OCI-LY7 (cell line): ENCODE measurements at regions not wholly inside any gene's neighbourhood (a gene's known extent, or its start where the extent isn't known, plus 50 kb on each side); places are given as distances from the start of the nearest gene placed in this dataset.

Experiments used
- BruUV-seq: library from RNA; stranded (reverse); fragments of 400-500 nt; replicated peaks from 2 replicates; lab custom pipeline; 2021; lab: Mats Ljungman, UMichigan
- CTCF ChIA-PET: fragments of 300-600 bp; sonication (Branson Sonifier 250); formaldehyde crosslinking; loops from one replicate; lab custom pipeline; 2022; ENCODE audit warnings: antibody characterized with exemption; ENCODE audit not compliant: unreplicated experiment; lab: Charles Lee
- POLR2A ChIA-PET: fragments of 300-600 bp; sonication (Branson Sonifier 250); formaldehyde crosslinking; loops from one replicate; lab custom pipeline; 2022; ENCODE audit warnings: antibody characterized with exemption; lab: Charles Lee
- DNase-seq: peaks from one replicate; pipeline ENCODE4 v3.0.0-alpha.2; 2015; ENCODE audit warnings: low spot score
- H2AFZ ChIP-seq: fragments of 200-600 bp; sonication (generic), shearing (Covaris generic); 2 replicates; pipeline ENCODE4 v1.6.1; 2014; ENCODE audit warnings: mild to moderate bottlenecking, antibody characterized with exemption, low read length, moderate library complexity
- H3K27ac ChIP-seq: fragments of 200-600 bp; sonication (generic); 2 replicates; pipeline ENCODE4 v1.5.1; 2014; ENCODE audit warnings: mixed run types, low read depth, mild to moderate bottlenecking, moderate library complexity, low read length, inconsistent platforms; ENCODE audit not compliant: poor library complexity, severe bottlenecking
- H3K36me3 ChIP-seq: fragments of 200-600 bp; sonication (generic); 2 replicates; pipeline ENCODE4 v1.6.1; 2014; ENCODE audit warnings: mild to moderate bottlenecking, antibody characterized with exemption, low read length, moderate library complexity, mixed read lengths; ENCODE audit not compliant: insufficient read depth
- H3K4me1 ChIP-seq: fragments of 200-600 bp; sonication (generic); 2 replicates; pipeline ENCODE4 v1.5.1; 2014; ENCODE audit warnings: mild to moderate bottlenecking, low read length; ENCODE audit not compliant: insufficient read depth, poor library complexity, severe bottlenecking
- H3K4me2 ChIP-seq: fragments of 200-600 bp; sonication (generic); 2 replicates; pipeline ENCODE4 v1.6.1; 2014; ENCODE audit warnings: mild to moderate bottlenecking, low read length
- H3K4me3 ChIP-seq: fragments of 200-600 bp; sonication (generic); 2 replicates; pipeline ENCODE4 v1.5.1; 2014; ENCODE audit warnings: mild to moderate bottlenecking, low read depth, low read length; ENCODE audit not compliant: poor library complexity, severe bottlenecking
- H3K79me2 ChIP-seq: fragments of 200-600 bp; sonication (generic); 2 replicates; pipeline ENCODE4 v1.6.1; 2016; ENCODE audit warnings: low read depth, mild to moderate bottlenecking, low read length, moderate library complexity, mixed read lengths; ENCODE audit not compliant: insufficient read depth
- H3K9me2 ChIP-seq: fragments of 200-600 bp; sonication (generic); 2 replicates; pipeline ENCODE4 v1.6.1; 2016; ENCODE audit warnings: mild to moderate bottlenecking, low read length, mixed read lengths; ENCODE audit not compliant: insufficient read depth
- H3K9me3 ChIP-seq: fragments of 200-600 bp; sonication (generic); 2 replicates; pipeline ENCODE4 v1.6.1; 2014; ENCODE audit warnings: mild to moderate bottlenecking, mixed run types, low read length, mixed read lengths
- H4K20me1 ChIP-seq: fragments of 200-600 bp; sonication (generic); 2 replicates; pipeline ENCODE4 v1.6.1; 2014; ENCODE audit warnings: mild to moderate bottlenecking, antibody characterized with exemption, low read length, moderate library complexity, mixed read lengths; ENCODE audit not compliant: insufficient read depth
- EZH2phosphoT487 ChIP-seq: fragments of 200-600 bp; sonication (generic); IDR thresholded peaks from 2 replicates; pipeline ENCODE4 v1.6.1; 2018; ENCODE audit warnings: low read depth, borderline replicate concordance, mild to moderate bottlenecking, mixed run types, antibody characterized with exemption, low read length, moderate library complexity, mixed read lengths
- intact Hi-C: fragments of 100-400 bp; cut with micrococcal nuclease; formaldehyde crosslinking; loops from one replicate; pipeline ENCODE4 v1.10.0; 2022; ENCODE audit not compliant: unreplicated experiment
- TF ChIP-seq, protein P1 (sequence below): fragments of 200-600 bp; sonication (generic); conservative IDR thresholded peaks from 2 replicates; pipeline ENCODE4 v1.5.1; 2014; ENCODE audit warnings: mild to moderate bottlenecking, antibody characterized with exemption, low read length, moderate library complexity, mixed read lengths

GRCh38 chr15:26013981-26014380, 150.9 kb upstream of the ATP10A start:
- ChIA-PET CTCF (no interaction called here), POLR2A (no interaction called here)
- no peak overlapping the region for H3K4me3 ChIP-seq
- no peaks in the 10 kb centered on the region for H3K4me1 ChIP-seq
- no peaks in the 10 kb centered on the region for H3K79me2 ChIP-seq
- DNase-seq, result no peak
- H3K27ac ChIP-seq, result no peak overlapping the region
- H3K9me2 ChIP-seq, result no peaks in the 10 kb centered on the region
- no peaks in the 10 kb centered on the region for H3K36me3 ChIP-seq
- H3K4me2 ChIP-seq, result no peak overlapping the region
- BruUV-seq, result no TSS peak
- no peaks in the 10 kb centered on the region for H4K20me1 ChIP-seq
- no peaks in the 10 kb centered on the region for H3K9me3 ChIP-seq
- no peak overlapping the region for H2AFZ ChIP-seq
- intact Hi-C loops, result loop anchor here (5.0 kb wide), 1 partner anchor 273 kb away; no protein-coding TSS in a partner anchor
- TF ChIP-seq EZH2phosphoT487, result no peak
- TF ChIP-seq, protein P1, sequence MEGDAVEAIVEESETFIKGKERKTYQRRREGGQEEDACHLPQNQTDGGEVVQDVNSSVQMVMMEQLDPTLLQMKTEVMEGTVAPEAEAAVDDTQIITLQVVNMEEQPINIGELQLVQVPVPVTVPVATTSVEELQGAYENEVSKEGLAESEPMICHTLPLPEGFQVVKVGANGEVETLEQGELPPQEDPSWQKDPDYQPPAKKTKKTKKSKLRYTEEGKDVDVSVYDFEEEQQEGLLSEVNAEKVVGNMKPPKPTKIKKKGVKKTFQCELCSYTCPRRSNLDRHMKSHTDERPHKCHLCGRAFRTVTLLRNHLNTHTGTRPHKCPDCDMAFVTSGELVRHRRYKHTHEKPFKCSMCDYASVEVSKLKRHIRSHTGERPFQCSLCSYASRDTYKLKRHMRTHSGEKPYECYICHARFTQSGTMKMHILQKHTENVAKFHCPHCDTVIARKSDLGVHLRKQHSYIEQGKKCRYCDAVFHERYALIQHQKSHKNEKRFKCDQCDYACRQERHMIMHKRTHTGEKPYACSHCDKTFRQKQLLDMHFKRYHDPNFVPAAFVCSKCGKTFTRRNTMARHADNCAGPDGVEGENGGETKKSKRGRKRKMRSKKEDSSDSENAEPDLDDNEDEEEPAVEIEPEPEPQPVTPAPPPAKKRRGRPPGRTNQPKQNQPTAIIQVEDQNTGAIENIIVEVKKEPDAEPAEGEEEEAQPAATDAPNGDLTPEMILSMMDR, result no peak

DNA sequence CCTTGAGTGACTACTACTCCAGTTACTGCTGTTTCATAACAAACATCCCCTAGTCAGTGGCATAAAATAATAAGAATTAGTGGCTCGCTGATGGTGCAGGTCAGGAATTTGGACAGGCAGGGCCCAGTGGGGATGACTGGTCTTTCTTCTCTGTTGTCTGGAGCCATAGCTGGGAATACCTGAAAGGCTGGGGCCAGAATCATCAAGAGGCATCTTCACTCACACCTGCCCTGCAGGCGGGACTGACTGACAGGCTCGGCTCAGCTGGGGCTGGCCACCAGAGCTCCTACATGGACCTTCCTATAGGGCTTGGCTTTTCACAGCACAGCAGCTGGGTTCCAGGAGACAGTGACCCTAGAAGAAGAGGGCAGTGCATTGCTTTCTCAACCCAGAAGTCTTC, 148.8 kb upstream of the ATP10A start:
- no TSS peak for BruUV-seq
- Histone ChIP-seq H3K9me3 (no peaks in the 10 kb centered on the region), H3K4me2 (no peak overlapping the region), H3K4me1 (no peaks in the 10 kb centered on the region), H3K9me2 (no peaks in the 10 kb centered on the region), H3K36me3 (no peaks in the 10 kb centered on the region), H3K27ac (no peak overlapping the region), H4K20me1 (no peaks in the 10 kb centered on the region), H3K4me3 (no peak overlapping the region), H3K79me2 (no peaks in the 10 kb centered on the region), H2AFZ (no peak overlapping the region)
- CTCF ChIA-PET, result no interaction called here
- POLR2A ChIA-PET, result interaction anchor here (0.6 kb wide), 1 partner anchor 11 kb away, joined by 3 read pairs; no protein-coding TSS in a partner anchor
- no peak for TF ChIP-seq EZH2phosphoT487
- TF ChIP-seq, protein P1, result no peak
- no peak for DNase-seq
- intact Hi-C loops, result loop anchor here (5.0 kb wide), 1 partner anchor 275 kb away; no protein-coding TSS in a partner anchor

- no peaks in the 10 kb centered on the region for H3K4me1 ChIP-seq
- no peaks in the 10 kb centered on the region for H3K9me3 ChIP-seq
- no peak for DNase-seq
- POLR2A ChIA-PET, result no interaction called here
- H3K4me3 ChIP-seq, result no peak overlapping the region
- H3K79me2 ChIP-seq, result no peaks in the 10 kb centered on the region
- H3K27ac ChIP-seq, result no peak overlapping the region
- no peak overlapping the region for H3K4me2 ChIP-seq
- H3K36me3 ChIP-seq, result no peaks in the 10 kb centered on the region
- H4K20me1 ChIP-seq, result no peaks in the 10 kb centered on the region
- H3K9me2 ChIP-seq, result no peaks in the 10 kb centered on the region
- CTCF ChIA-PET, result no interaction called here
- BruUV-seq, result no TSS peak
- intact Hi-C loops, result no loop called here
- TF ChIP-seq EZH2phosphoT487, result no peak
- TF ChIP-seq, protein P1, result no peak
- no peak overlapping the region for H2AFZ ChIP-seq
Observed at GRCh38 chr15:26007151-26007550, 144.0 kb upstream of the ATP10A start.
